SK-N-SH (cell line): ENCODE measurements at regions not wholly inside any gene's neighbourhood (a gene's known extent, or its start where the extent isn't known, plus 50 kb on each side); places are given as distances from the start of the nearest gene placed in this dataset.

Experiments used
- CTCF ChIP-seq: fragments of 200-600 bp; sonication (generic); IDR thresholded peaks from 2 replicates; pipeline ENCODE4 v1.6.1; 2017; ENCODE audit warnings: antibody characterized with exemption, mild to moderate bottlenecking, moderate library complexity
- MAX ChIP-seq: IDR thresholded peaks from 2 replicates; pipeline ENCODE4 v1.4.0; 2012; ENCODE audit warnings: low read depth
- NFIC ChIP-seq: IDR thresholded peaks from 2 replicates; pipeline ENCODE4 v1.4.0; 2012; ENCODE audit warnings: borderline replicate concordance
- RAD21 ChIP-seq: IDR thresholded peaks from 2 replicates; pipeline ENCODE4 v1.6.1; 2012; ENCODE audit warnings: mild to moderate bottlenecking, low read length
- TAF1 ChIP-seq: IDR thresholded peaks from 2 replicates; pipeline ENCODE4 v1.6.1; 2012; ENCODE audit warnings: low read depth, mild to moderate bottlenecking, low read length, moderate library complexity, borderline replicate concordance

DNA sequence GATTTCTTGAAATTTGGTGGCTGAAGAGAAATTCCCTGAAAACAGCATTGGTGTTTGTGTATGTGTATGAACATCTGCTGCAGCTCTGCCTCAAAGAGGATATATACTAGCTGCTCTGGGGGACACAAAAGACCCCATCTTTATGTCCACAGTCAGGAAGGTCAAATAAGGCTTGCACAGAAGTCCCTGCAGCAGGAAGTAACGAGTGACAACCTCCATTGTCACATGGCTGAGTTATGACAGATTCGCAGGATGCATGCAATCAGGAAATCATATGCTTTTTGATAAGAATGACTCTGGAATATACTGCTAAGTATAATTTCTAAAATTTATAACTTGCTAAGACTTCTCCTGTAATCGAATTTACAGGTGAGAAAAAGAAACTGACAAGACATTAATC, 225.9 kb upstream of the CST7 start:
- TF ChIP-seq MAX (no peak), RAD21 (no peak), CTCF (no peak), TAF1 (no peak), NFIC (no peak)
